ENCODE measurements at regions not wholly inside any gene's neighbourhood (a gene's known extent, or its start where the extent isn't known, plus 50 kb on each side); places are given as distances from the start of the nearest gene placed in this dataset.

DNA sequence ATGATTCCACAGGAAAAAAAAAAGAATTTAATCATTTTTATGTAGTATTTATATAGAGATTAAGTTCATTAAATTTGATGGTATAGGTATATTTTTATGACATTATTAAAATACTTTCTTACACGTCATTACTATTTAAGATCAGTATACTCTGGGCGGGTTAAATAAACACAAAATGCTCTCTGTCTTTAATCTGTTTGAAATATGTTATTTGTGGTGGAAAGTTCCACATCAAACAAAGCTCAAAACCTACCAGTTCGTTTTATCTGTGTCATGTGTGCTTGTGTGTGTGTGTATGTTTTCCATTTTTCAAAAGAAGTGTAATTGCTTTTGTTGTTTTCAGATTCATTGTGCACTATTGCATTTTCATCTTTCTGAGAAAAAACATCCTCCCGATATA is 488.5 kb downstream of the ANKRD7 start:
- DNase-seq, result no peak

DNA sequence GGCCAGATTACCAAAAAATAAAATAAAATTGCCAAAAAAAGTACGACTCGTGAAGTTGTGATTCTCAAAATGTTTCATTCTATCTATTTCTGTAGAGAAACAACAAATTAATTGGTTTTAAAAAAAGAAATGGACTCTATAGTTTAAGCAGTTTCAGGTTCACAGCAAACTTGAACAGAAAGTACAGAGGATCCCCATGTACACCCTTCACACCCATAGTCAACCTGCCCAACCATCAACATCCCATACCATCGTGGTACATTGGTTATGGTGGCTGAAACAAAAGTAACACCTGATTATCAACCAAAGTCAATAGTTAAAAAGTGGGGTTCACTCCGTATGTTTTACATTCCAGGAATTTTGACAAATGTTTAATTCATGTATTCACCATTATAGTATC is 496.1 kb downstream of the ANKRD7 start:
- DNase-seq, result no peak

DNA sequence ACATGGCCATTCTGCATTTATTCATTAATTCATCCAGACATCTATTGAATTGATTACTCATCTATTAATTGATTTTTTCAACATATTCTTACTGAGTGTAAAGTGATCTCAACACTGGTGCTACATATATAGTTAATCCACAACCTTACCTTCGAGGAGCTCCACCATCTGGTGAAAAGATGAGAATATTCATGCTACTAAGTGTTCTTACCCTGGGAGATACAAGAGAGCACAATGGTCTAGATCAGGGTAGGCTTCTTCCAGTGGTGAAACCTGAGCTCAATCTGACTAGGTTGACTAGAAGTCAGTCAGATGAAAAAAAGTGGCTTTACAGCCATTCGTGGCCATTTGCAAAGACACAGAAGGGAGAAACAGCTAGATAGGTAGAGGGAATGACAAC is 507.4 kb downstream of the ANKRD7 start:
- DNase-seq, result no peak

DNA sequence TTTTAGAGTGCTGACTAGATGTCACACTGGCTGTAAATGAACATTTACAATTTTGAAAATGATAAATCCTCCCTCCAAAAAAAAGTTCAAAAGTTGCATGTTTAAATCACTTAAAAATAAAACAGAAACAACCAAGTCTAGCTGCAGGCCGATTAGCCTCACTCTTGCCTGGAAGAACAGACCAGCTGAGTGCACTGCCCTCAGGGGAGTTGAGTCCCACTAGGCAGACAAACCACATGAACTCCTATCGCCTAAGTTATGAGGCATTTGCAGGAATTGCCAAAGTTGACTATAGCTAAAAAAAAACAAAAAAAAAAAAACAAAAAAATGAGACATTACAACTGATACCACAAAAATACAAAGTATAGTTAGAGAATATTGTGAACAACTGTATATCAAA is 510.0 kb downstream of the ANKRD7 start:
- no peak for DNase-seq

DNA sequence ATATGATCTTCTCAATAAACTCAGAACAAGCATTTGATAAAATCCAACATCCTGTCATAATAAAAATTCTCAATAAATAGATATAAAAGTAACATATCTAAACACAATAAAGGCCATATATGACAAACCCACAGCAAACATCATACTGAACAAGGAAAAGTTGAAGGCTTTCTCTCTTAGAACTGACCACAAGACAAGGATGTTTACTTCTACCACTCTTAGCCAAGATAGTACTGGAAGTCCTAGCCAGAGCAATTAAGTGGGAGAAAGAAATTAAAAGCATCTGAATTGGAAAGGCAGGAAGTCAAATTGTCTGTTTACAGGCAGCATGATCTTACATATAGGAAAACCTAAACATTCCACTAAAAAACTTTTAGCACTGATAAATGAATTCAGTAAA is 510.9 kb downstream of the ANKRD7 start:
- DNase-seq, result no peak

DNA sequence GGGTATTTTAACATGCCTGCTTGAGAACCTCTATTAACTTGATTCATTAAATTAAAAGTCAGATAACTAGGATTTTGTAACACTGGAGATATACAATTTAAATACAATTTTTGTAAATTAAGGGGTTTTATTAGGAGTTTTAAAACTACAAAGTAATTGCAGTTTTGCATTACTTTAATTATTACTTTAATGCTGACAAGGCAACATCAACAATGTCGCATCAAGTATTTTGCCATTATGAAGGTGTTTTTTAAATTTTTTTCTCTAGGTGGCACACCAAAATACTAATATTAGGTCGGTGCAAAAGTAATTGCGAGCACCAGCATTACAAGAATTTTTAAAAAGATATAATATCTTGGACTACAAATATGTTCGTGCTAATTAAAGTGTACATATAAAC is 513.4 kb downstream of the ANKRD7 start:
- DNase-seq, result no peak

DNA sequence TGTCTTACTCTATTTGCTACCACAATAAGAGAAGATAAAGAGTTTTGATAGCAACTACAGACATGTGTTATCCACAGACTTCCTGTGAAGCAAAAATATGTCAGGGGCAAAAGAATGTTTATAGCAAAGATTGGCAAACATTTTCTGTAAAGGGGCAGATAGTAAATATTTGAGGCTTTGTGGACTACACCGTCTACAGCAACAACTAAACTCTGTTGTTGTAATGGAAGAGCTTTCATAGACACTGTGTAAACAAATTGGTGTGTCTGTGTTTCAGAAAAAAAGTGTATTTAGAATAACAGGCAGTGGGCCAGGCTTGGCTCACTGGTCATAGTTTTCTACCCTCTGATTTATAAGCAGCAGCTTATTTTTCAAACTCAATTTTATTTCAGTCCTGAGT is 521.4 kb downstream of the ANKRD7 start:
- no peak for DNase-seq

DNA sequence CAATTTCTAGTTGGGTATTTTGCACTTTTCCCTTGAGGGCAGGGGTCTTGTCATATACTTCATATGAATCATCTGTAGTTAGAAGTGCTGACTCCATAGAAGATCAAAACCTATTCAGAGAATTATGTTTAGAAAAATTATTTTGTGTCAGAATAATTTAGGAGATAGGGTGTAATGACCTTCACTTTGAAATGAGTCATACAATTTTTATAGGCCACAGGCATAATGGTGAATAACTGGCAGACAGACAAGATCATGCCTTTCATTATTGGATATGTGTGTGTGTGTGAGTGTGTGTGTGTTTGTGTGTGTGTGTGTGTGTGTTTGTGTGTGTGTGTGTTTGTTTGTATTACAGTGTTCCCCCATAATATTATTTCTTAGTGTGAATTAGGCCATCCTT is 523.0 kb downstream of the ANKRD7 start:
- DNase-seq, result no peak

DNA sequence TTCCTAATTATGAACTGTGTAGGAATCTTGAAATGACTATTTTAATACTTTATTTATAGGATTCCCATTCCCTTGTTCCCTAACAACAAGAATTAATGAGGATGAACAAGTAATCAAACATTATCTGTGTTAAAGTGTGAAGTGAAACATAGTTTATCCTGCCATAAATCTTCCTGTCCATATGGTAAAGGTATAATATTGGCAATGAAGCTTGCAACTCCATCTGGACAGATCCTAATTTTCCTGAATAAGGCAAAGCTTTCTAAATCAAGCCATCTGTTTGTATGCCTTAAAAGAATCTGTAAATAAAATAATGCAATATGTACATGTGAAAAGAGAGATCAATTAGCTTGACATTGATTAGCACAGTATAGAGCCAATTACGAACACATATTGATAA is 529.0 kb downstream of the ANKRD7 start:
- DNase-seq, result no peak

DNA sequence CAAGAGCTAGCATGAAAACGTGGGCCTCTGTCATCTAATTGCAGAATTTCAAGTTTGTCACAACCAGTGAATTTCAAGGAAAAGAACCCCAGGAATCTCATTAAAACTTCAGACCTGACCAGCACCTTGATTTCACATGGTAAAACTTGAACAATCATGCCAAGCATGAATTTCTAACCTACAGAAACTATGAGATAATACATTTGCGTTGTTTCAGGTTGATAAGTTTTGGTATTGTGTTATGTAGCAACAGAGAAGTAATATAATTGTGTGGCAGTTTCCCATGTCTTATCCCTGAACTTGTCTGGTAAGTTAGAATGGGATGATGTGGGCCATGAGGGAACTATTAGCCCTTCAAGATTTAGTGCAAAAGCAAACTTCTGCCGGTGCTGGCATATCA is 530.1 kb downstream of the ANKRD7 start:
- DNase-seq, result no peak

DNA sequence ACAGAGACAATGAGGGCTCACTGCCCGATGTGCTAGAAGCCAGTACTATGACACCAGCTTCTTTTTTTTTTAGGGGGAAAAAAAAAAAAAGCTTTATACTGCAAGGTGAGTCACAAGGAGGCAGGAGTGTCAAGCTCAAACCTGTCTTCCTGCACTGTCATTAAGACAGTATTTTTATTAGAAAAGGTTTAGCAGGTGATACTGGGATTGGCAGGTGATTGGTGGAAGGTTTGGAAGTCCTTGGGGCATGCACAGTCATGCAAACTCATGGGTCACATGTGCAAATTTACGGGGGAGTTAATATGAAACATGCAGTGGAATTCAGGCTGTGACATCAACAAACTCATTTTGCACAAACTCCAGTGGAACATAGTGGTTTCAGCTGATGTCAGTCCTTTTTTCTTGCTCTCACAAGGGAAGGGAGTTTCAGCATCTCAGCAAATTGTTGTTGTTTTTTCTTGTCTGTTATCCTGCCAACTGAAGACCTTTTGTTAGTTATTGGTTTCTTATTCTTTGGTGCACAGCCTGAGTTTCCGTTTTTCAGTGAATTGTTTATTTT is 530.6 kb downstream of the ANKRD7 start:
- DNase-seq, result no peak

DNA sequence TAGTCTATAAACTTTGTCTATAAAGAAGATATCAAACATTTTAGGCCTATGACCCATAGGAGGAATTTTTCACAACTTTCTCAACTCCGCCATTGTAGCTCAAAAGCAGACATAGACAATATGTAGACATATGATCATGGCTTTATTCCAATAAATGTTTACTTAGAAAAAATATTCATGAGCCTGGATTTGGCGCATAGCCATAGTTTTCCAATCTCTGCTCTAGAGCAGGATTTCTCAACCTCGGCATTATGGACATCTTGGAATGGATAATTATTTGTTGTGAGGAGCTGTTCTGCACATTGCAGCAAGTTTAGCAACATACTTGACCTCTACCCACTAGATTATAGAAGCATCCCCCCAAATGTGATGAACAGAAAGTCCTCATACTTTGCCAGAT is 532.6 kb downstream of the ANKRD7 start:
- DNase-seq, result no peak

DNA sequence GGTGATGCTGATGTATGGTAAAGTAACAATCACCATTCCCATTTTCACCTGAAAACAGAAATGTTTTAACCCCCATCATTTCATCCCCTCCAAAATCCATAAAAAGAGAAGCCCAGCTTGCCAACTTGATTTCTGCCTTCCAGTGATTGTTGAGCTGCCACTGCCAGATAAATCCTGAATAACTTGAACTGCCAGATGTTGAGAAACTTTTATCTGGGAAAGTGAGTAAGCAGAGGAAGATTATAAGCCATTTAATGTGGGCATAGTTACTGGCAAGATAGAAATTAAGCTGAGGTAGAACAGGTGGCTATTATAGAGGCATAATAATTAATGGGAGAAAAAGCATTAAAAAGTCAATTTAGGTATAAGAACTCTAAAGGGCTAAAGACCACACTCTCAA is 534.1 kb downstream of the ANKRD7 start:
- DNase-seq, result no peak

DNA sequence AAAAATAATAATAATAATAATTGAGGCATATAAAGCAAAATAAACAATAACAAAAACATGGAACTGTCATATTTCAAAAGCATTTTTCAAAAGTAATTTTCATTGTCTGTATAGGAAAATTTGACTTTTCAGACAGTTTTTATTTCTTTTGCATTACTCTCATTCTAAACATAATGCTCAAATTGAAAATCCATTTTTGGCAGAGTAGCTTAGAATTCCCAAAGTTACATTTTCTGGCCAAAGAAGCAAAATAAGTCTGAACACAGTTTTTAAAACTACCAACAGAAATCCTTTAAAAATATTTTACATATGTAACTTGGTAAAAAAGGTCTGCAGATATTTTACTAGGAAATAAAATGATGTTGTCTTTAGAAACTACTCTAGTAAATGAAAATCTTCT is 535.4 kb downstream of the ANKRD7 start:
- no peak for DNase-seq

DNA sequence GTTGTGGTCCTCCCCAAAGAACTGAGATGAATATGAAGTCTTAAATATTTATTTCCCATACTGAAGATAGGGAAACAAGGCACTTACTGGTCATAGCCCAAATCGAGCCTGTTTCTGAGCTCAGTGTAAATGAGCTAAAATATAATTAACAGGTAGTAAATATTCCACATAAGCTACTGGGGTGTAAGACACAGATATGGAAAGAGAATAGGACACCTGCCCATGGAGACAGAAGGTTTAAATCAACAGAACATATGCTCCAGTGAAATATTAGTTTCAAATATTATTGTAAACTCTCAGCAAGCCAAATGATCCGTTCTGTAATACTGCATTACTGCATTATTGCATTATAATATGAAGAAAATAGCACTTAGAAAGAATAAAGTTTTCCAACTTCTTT is 537.9 kb downstream of the ANKRD7 start:
- no peak for DNase-seq

DNA sequence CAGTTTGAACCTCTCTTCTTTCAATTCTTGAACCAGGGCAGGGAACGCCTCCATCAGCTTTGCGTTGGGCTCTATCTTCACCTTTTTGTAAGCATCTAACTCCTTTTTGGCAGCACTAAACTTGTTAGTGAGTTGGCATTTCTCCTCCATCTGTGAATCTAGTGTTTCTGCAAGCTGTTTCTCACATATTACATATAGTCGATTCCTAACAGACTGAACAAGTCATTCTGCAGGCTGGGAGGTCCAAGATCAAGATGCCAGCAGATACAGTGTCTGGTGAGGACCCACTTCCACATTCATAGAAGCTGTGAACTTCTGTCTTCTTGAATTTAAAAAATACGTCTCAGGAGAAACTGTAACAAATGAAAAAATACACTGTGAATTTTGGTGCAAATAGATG is 539.7 kb downstream of the ANKRD7 start:
- no peak for DNase-seq

DNA sequence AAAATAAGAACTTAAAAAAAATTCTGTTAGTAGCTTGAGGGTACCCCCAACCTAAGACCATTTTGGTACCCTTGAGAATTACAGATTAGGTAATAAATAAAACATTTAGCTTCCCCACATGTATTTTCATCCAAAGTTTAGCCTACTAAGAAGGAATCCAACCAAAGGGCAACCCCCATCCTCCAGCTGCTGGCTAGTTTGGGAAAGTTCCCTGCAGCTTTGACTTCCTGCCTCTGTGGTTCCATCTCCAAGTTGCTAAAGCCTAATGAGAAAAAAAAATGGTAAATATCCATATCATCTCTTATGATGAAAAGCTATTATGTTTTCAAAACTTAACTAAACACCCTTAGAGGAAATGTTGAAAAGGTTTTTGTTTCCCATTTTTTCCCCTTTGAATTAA is 547.2 kb downstream of the ANKRD7 start:
- no peak for DNase-seq

DNA sequence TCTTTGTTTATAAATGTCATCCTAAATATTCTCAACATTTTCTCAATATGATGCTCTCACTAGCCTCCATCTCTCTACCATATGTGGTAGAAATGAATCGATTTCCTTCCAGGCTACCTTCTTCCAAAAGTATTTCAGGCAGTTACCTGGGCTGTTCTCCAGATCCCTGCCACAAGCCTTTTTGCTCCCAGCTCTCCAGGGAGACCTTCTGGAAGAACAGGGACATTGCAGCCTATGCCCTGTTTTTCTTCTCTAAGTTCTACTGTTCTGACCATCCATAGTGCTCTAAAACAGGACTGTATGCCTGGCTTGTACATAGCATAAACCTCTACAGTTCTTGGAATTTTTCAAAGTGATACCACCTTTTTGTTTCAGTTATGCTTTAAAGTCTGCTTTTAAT is 552.8 kb downstream of the ANKRD7 start:
- DNase-seq, result no peak

DNA sequence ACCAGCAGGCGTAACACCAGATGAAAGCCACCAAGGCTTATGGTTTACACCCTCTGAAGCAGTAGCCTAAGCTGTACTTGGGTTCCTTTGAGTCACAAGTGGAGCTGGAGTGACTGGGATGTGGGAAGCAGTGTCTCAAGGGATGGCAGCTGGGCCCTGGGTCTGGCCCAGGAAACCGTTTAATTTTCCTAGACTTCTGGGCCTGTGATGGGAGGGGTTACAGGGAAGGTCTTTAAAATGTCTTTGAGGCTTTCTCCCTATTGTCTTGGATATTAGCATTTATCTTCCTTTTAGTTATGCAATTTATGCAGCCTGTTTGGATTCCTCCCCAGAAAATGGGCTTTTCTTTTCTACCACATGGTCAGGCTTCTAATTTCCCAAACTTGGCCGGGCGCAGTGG is 568.2 kb downstream of the ANKRD7 start:
- DNase-seq, result no peak

DNA sequence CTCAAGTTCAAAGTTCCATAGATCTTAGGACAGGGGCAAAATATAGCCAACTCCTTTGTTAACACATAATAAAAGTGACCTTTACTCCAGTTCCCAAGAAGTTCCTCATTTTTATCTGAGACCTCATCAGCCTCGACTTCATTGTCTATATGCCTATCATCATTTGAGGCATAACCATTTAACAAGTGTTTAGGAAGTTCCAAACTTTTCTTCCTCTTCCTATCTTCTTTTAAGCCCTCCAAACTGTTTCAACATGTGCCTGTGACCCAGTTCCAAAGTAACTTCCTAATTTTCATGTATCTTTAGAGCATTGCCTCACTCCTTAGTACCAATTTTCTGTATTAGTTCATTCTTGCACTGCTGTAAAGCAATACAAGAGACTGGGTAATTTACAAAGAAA is 569.1 kb downstream of the ANKRD7 start:
- no peak for DNase-seq

DNA sequence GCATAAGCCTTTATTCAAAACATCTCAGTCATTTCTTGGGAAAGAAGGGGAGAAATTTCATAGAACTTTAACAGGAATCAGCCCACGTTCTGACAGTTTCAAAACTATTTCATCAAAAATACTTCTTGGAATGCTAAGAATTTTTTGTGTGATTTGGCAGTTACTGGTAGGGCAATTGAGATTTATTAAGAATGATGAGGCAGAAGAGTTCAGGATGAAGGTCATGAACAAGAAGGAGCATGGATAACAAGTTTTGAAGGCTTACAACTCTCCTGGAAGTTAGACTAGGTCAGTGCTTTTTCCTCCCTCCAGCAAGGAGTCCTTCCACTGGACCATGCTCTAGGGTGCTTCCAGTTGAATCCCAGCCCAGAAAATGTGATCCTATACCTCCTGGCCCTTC is 569.9 kb downstream of the ANKRD7 start:
- no peak for DNase-seq

DNA sequence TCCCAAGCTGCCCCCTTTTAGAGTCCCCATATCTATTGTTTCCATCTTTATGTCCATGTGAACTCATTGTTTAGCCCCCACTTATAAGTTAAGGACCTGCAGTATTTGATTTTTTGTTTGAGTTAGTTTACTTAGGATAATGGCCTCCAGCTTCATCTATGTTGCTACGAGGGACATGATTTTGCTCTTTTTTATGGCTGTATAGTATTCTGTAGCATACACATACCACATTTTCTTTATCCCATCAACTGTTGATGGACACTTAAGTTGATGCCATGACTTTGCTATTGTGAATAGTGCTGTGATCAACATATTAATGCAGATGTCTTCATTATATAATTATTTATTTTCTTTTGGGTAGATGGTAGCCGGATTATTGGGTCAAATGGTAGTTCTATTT is 576.9 kb downstream of the ANKRD7 start:
- no peak for DNase-seq

DNA sequence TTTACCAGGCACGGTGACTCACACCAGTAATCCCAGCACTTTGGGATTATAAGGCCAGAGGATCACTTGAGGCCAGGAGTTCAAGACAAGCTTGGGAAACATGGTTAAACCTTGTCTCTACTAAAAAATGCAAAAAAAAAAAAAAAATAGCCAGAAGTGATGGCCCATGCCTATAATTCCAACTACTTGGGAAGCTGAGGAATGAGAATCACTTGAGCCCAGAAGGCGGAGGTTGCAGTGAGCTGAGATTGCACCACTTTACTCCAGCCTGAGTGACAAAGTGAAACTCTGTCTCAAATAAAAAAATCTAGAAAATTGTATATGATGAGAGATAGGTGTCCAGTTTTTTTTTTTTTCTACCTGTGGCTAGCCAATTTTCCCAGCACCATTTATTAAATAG is 578.2 kb downstream of the ANKRD7 start:
- DNase-seq, result no peak

DNA sequence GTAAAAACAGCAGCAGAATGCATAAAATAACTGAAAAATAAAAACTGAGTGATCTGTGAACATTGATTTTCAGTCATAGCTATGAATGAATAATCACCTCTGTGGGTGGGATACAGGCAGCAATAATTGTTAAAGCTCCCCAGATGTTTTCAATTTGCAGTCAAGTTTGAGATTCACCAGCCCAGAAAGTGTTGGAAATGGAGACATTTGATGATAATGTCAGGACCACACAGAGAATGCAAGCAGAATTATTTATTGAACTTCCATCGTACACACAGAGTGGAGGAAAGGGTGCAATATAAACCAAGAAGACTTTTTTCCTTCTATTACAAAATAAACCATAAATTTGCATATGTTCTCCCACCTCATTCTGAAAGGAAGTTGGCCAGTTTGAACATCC is 601.7 kb downstream of the ANKRD7 start:
- DNase-seq, result no peak

DNA sequence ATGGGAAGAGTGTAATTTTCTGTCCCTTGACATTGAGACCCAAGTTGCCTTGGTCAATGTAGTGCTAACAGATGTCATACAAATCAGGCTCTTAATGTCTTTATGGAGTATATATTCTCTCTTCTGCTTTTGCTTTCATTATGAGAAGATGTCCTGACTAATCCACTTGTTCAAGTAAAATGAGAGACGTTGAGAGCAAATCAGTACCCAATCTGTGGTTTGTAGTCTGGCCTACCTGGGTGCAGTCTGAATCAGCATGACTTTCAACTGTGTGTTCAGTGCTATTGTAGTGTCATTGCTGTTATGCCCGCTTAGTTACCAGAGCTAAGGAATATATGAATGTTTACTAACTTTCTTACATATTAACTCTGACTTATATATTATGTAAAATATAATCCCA is 612.4 kb downstream of the ANKRD7 start:
- DNase-seq, result no peak

DNA sequence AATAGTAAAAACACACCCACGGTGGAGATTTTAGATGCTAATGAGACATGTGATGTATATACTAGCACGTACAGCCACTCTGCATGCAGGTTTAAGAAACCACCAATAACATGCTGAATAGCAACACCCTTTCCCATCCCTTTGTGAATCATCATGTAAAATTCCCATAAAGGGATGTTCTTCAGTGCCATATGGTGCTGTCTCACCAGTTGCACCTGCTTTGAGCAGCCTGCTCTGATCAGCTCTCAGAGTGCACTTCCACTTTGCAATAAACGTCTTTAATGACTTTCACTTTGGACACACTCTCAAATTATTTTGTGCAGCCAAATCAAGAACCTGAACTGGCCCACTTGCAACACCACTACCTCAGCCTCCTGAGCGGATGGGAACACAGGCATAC is 615.0 kb downstream of the ANKRD7 start:
- no peak for DNase-seq
